ENCODE measurements at regions not wholly inside any gene's neighbourhood (a gene's known extent, or its start where the extent isn't known, plus 50 kb on each side); places are given as distances from the start of the nearest gene placed in this dataset.

DNA sequence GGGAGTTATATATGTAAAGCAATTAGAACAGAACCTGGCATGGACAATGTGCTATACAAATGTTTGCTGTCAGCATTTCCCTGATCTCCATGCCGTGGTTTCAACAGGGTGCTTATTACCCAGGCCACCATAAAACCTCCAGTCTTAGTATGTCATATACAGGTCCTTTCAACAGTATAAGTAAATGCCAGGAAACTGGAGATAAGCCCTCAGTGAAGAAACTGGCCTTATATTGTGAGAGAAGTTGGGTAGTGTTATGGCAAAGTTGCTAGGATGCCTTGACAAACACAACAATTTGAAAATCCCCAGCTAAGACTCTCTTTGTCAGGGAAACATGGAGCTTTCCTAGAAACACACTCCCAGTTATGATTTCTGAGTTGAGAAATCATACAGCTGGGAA is 850.2 kb upstream of the ADAMTS5 start:
- H3K36me3 ChIP-seq (ENCODE audit: control insufficient read depth, low read length): no peaks in the 10 kb centered on the region
- no peak overlapping the region for H3K4me2 ChIP-seq (ENCODE audit: low read length)
- H3F3A ChIP-seq (ENCODE audit: control insufficient read depth, insufficient read depth): no peaks in the 10 kb centered on the region
- no peak overlapping the region for H3K27ac ChIP-seq (ENCODE audit: low read depth, low read length)
- no peaks in the 10 kb centered on the region for H3K27me3 ChIP-seq (ENCODE audit: control insufficient read depth, low read length)
- no peak for TF ChIP-seq CTCF (IDR thresholded peaks at IDR 0.05; ENCODE audit: low read depth, low read length, poor library complexity, severe bottlenecking)
- no peak for TF ChIP-seq EZH2phosphoT487 (IDR thresholded peaks at IDR 0.05; ENCODE audit: borderline replicate concordance, low read length)
- no peaks in the 10 kb centered on the region for H3K4me1 ChIP-seq (ENCODE audit: control insufficient read depth, low read length)
- no peaks in the 10 kb centered on the region for H3K79me2 ChIP-seq (ENCODE audit: control insufficient read depth, low read length)
- H3K9me3 ChIP-seq (ENCODE audit: control insufficient read depth, insufficient read depth, low read length): no peaks in the 10 kb centered on the region
- H3K4me3 ChIP-seq (ENCODE audit: low read length): no peak overlapping the region
- H3K9me2 ChIP-seq (replicated peaks; ENCODE audit: control insufficient read depth, low read length): no peaks in the 10 kb centered on the region
- no peaks in the 10 kb centered on the region for H4K20me1 ChIP-seq (ENCODE audit: control insufficient read depth, insufficient read depth, low read depth, low read length)

DNA sequence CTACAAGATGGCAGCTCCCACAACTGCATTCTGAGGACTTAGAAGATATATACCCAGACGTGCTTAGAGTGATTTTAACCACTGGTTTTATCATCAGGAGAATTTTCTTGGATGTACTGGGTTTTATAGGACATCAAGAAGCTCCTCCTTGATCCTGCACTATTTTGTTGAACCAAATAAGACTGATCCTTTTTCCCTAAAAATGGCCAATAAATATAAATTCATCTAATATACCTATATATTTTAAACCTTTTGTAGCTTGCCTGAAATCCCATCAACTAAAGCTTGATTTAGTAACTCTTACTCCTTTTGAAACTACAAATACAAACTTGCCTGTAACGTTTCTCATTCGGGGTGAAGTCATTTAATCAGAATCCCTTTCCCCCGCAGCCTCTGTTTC is 849.4 kb upstream of the ADAMTS5 start:
- H3K27ac ChIP-seq (ENCODE audit: low read depth, low read length): no peak overlapping the region

GRCh38 chr21:27814226-27814625 is 847.3 kb upstream of the ADAMTS5 start:
- no peaks in the 10 kb centered on the region for H3K9me2 ChIP-seq (replicated peaks; ENCODE audit: control insufficient read depth, low read length)

More for the DNA sequence above, 849.4 kb upstream of the ADAMTS5 start:
- H4K20me1 ChIP-seq (ENCODE audit: control insufficient read depth, insufficient read depth, low read depth, low read length): no peaks in the 10 kb centered on the region
- no peaks in the 10 kb centered on the region for H3K9me2 ChIP-seq (replicated peaks; ENCODE audit: control insufficient read depth, low read length)
- H3K4me2 ChIP-seq (ENCODE audit: low read length): no peak overlapping the region
- no peak overlapping the region for H3K4me3 ChIP-seq (ENCODE audit: low read length)
- TF ChIP-seq CTCF (IDR thresholded peaks at IDR 0.05; ENCODE audit: low read depth, low read length, poor library complexity, severe bottlenecking) (no peak), EZH2phosphoT487 (IDR thresholded peaks at IDR 0.05; ENCODE audit: borderline replicate concordance, low read length) (no peak)
- H3K36me3 ChIP-seq (ENCODE audit: control insufficient read depth, low read length): no peaks in the 10 kb centered on the region
- H3K27me3 ChIP-seq (ENCODE audit: control insufficient read depth, low read length): no peaks in the 10 kb centered on the region
- no peaks in the 10 kb centered on the region for H3K9me3 ChIP-seq (ENCODE audit: control insufficient read depth, insufficient read depth, low read length)
- no peaks in the 10 kb centered on the region for H3K79me2 ChIP-seq (ENCODE audit: control insufficient read depth, low read length)
- no peaks in the 10 kb centered on the region for H3K4me1 ChIP-seq (ENCODE audit: control insufficient read depth, low read length)
- no peaks in the 10 kb centered on the region for H3F3A ChIP-seq (ENCODE audit: control insufficient read depth, insufficient read depth)

More at GRCh38 chr21:27814226-27814625, 847.3 kb upstream of the ADAMTS5 start:
- no peak overlapping the region for H3K4me2 ChIP-seq (ENCODE audit: low read length)
- no peaks in the 10 kb centered on the region for H3K9me3 ChIP-seq (ENCODE audit: control insufficient read depth, insufficient read depth, low read length)
- H3K4me1 ChIP-seq (ENCODE audit: control insufficient read depth, low read length): no peaks in the 10 kb centered on the region
- no peaks in the 10 kb centered on the region for H3K79me2 ChIP-seq (ENCODE audit: control insufficient read depth, low read length)
- no peaks in the 10 kb centered on the region for H3K27me3 ChIP-seq (ENCODE audit: control insufficient read depth, low read length)
- no peaks in the 10 kb centered on the region for H3F3A ChIP-seq (ENCODE audit: control insufficient read depth, insufficient read depth)
- no peaks in the 10 kb centered on the region for H4K20me1 ChIP-seq (ENCODE audit: control insufficient read depth, insufficient read depth, low read depth, low read length)
- no peak for TF ChIP-seq CTCF (IDR thresholded peaks at IDR 0.05; ENCODE audit: low read depth, low read length, poor library complexity, severe bottlenecking)
- no peak for TF ChIP-seq EZH2phosphoT487 (IDR thresholded peaks at IDR 0.05; ENCODE audit: borderline replicate concordance, low read length)
- no peak overlapping the region for H3K4me3 ChIP-seq (ENCODE audit: low read length)
- no peaks in the 10 kb centered on the region for H3K36me3 ChIP-seq (ENCODE audit: control insufficient read depth, low read length)
- H3K27ac ChIP-seq (ENCODE audit: low read depth, low read length): no peak overlapping the region
